ENCODE measurements at regions not wholly inside any gene's neighbourhood (a gene's known extent, or its start where the extent isn't known, plus 50 kb on each side); places are given as distances from the start of the nearest gene placed in this dataset.

DNA sequence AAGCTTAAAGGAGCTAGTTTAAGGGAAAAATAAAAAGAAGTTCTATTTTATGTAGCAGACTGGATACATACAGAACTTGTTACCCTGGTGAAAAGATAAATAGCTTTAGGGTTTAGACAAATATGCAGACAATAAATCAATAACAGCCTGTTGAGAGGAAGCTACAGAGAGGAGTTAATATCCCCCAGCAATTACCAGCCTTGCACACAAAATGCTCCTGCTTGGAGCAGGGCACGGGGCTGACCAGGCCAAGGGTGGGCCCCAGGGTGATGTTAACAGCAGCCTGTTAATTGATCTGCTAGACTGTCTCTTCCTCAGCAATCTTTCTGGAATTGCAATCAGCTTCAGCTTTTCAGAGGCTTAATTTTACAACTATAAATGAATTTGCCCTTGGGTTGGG is 125.1 kb upstream of the SOX4 start:
- CTCF ChIA-PET, result no interaction called here
- DNase-seq (ENCODE audit: low read depth, low spot score) (no peak), ATAC-seq (no peak)
- Histone ChIP-seq H3K4me3 (ENCODE audit: low read depth in 2 of 2, low read length in 2 of 2) (no peak overlapping the region), H3K27me3 (ENCODE audit: control insufficient read depth, insufficient read depth, low read length) (no peaks in the 10 kb centered on the region), H3K27ac (ENCODE audit: low read length) (no peak overlapping the region), H3K4me1 (ENCODE audit: control insufficient read depth, insufficient read depth, low read length) (no peaks in the 10 kb centered on the region), H3K36me3 (ENCODE audit: control insufficient read depth, insufficient read depth, low read length) (no peaks in the 10 kb centered on the region), H3K9me3 (ENCODE audit: control insufficient read depth, insufficient read depth, low read depth, low read length) (no peaks in the 10 kb centered on the region)
- intact Hi-C loops (cut with micrococcal nuclease; ENCODE audit: unreplicated experiment), result no loop called here
- in situ Hi-C loops (cut with HindIII; ENCODE audit: low pct_unique_long_range_greater_than_20kb, low sequenced_read_pairs), result no loop called here
- POLR2A ChIA-PET, result no interaction called here
- no TSS peak for BruUV-seq (replicated peaks)
- no peak for TF ChIP-seq REST (IDR thresholded peaks at IDR 0.05; ENCODE audit: insufficient read depth in 1 of 2, low read depth in 2 of 2, low read length in 1 of 2)
- TF ChIP-seq TCF7L2 (IDR thresholded peaks at IDR 0.05; ENCODE audit: low read depth, low read length), result no peak
- no peak for TF ChIP-seq CTCF (IDR thresholded peaks at IDR 0.05)
- TF ChIP-seq POLR2AphosphoS5 (IDR thresholded peaks at IDR 0.05; ENCODE audit: low read depth, low read length), result no peak
- TF ChIP-seq SIN3A (IDR thresholded peaks at IDR 0.05; ENCODE audit: borderline replicate concordance, insufficient read depth, low read depth, low read length), result no peak

DNA sequence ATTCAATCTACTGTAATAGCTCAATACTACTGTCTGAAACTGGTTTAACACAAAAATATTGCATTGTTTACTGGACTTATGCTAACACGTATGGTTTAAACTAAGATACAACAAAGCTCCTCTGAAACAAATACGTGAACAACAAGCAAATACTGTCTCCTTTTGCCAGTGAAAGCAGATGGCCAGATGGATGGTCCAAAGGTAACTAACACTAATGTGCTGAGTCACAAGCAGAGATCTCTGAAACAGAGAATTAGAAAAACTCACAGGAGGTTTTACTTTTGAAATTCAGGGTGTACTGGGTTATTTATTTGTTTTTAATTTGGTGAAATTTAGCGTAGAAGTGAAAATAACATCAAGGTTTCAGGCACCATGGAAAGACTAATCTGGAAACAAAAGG is 124.3 kb upstream of the SOX4 start:
- Histone ChIP-seq H3K27ac (ENCODE audit: low read length) (no peak overlapping the region), H3K27me3 (ENCODE audit: control insufficient read depth, insufficient read depth, low read length) (no peaks in the 10 kb centered on the region), H3K36me3 (ENCODE audit: control insufficient read depth, insufficient read depth, low read length) (no peaks in the 10 kb centered on the region), H3K4me3 (ENCODE audit: low read depth in 2 of 2, low read length in 2 of 2) (no peak overlapping the region), H3K9me3 (ENCODE audit: control insufficient read depth, insufficient read depth, low read depth, low read length) (no peaks in the 10 kb centered on the region), H3K4me1 (ENCODE audit: control insufficient read depth, insufficient read depth, low read length) (no peaks in the 10 kb centered on the region)
- DNase-seq (ENCODE audit: low read depth, low spot score) (no peak), ATAC-seq (no peak)
- in situ Hi-C loops (cut with HindIII; ENCODE audit: low pct_unique_long_range_greater_than_20kb, low sequenced_read_pairs), result no loop called here
- BruUV-seq (replicated peaks), result no TSS peak
- intact Hi-C loops (cut with micrococcal nuclease; ENCODE audit: unreplicated experiment), result no loop called here
- ChIA-PET POLR2A (no interaction called here), CTCF (no interaction called here)
- TF ChIP-seq REST (IDR thresholded peaks at IDR 0.05; ENCODE audit: insufficient read depth in 1 of 2, low read depth in 2 of 2, low read length in 1 of 2) (no peak), TCF7L2 (IDR thresholded peaks at IDR 0.05; ENCODE audit: low read depth, low read length) (no peak), SIN3A (IDR thresholded peaks at IDR 0.05; ENCODE audit: borderline replicate concordance, insufficient read depth, low read depth, low read length) (no peak), POLR2AphosphoS5 (IDR thresholded peaks at IDR 0.05; ENCODE audit: low read depth, low read length) (no peak), CTCF (IDR thresholded peaks at IDR 0.05) (no peak)
